NOMO-1 treated with DMSO at 0.1 percent for 48 hours (cell line): ENCODE measurements at regions not wholly inside any gene's neighbourhood (a gene's known extent, or its start where the extent isn't known, plus 50 kb on each side); places are given as distances from the start of the nearest gene placed in this dataset.
A peak's percentile ranks its signal among the peaks of the same experiment; 100 is the strongest.
"Not testable (repeated sequence)": the region's sequence is repeated elsewhere in the genome, so short reads cannot be mapped to it uniquely, and the experiment has no call there.

ENCODE experiments used
- DNase-seq: peaks from one replicate; lab custom pipeline; 2025; ENCODE audit not compliant: unreplicated experiment; lab: John Stamatoyannopoulos, UW

DNA sequence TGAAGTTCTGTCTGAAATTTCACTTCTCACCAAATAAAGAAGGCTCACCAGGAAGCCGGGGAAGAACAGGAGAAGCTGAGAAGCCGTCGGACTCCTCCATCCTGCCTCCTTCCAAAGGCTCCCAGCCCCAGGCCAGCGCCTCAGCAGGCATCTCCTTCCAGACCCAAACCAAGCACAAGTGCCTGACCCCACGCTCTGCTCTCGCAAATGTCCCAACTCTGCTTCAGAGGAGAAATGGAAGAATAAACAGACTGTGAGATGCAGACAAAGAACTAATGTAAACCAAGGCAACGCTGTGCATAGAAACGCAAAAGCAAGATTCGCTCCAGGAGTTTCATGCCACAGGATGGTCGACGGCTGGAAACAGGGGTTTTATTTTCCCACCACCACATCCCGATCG lies 100.3 kb upstream of the EXOC2 start:
- DNase-seq = no peak

DNA sequence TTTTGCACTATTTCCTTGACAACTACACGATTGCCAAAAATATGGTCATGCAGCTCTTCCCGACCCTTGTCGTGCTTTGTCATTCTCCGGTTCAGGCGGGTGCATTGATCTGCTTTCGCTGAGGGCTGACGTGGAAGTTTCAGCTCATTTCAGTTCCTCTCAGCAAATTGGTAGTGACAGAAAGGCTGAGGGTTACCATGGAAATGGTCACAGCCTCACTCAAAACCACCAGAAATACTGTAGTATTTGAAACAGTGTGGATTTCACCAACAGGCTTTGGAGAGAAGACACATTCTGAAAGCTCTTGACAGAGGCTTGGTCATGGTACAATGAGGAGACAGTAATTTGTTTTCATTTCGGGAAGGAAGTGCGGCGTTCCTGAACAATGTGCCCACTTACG lies 99.7 kb upstream of the EXOC2 start:
- peak; percentile 2 for DNase-seq

DNA sequence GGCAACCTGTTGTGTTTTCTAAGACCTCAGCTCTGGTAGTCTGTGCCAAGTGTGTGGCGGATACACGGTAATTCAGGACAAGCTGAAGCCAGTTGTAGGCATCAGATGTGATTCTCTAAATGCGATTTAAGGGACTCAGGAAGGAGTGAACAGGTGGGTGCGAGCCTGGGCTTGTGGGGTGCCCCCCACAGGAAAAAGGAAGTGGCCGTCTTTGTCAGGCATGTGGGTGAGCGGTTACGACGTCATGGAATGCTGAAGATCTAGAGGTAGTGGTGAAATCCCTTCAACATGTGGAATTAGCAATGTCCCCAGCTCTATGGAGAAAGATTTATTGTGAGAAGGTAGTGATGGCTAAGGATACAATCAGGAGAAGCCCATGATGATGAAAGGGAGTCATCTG lies 95.1 kb upstream of the EXOC2 start:
- peak; percentile 6 for DNase-seq

DNA sequence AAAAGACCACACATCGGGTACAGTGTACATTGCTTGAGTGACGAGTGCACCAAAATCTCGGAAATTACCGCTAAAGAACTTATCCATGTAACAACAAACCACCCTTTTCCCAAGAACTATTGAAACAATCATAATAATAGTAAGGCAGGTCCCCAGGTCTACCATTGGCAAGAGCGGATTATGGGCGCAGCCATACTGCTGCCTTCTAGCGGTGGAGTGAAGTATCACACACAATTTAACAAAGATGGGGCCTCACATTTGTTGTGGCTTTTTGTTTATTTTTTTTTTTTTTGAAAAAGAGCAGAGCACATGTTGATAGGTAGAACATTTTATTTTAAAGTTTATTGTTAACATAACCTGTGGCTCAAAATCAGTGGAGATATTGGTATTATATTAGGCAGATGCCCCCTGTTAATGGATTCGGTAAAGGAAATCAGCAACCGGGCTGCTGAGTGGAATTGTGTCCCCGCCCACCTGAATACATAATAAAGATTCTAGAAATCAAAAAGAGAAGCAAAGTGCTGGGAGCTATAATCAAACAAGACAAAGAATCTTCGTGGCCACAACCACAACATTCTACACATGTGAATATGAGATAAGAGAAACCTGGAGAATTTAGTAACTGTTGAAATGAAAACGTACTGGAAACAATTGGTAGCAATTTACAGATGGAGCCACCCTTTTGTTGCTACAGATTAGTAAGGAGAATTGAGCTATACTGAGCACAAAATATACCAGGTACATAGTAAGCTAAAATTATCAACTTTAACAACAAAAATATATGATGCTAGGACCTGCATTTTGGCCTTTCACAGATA lies 94.2 kb upstream of the EXOC2 start:
- no peak for DNase-seq

DNA sequence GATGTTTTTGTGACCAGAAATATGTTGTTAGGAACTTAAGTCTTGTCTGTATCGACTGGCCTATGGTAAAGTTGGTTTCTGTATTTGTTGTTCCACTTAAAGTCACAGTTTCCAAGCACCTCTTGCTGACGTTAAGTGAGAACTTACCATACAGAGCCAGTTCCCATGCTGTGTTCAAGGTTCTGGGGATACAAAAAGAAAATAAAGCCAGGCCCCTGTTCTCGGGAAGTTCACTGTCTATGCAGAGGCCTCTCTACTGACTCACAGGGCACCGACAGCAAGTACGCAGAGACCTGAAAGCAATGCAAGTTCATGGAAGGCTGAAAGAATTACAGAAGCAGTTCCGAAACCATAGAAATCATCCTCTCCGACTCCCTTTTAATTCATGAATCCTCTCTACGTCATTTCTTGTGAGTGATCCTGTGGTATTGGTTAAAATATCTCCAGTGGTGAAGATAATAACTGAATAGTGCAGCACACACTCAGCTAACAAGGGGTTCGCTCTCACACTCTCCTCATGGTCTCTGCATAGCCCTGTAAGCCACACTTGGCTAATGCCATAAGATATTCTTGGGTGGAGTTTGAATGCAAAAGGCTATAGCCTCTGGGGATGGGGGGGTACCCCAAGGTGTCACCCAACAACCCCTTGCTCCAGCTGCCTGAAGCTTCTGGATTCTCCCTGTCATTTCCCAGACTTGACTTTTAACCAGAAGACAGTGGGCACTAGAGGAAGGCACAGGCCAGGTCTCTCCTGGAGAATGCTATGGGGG lies 91.2 kb upstream of the EXOC2 start:
- DNase-seq = no peak

DNA sequence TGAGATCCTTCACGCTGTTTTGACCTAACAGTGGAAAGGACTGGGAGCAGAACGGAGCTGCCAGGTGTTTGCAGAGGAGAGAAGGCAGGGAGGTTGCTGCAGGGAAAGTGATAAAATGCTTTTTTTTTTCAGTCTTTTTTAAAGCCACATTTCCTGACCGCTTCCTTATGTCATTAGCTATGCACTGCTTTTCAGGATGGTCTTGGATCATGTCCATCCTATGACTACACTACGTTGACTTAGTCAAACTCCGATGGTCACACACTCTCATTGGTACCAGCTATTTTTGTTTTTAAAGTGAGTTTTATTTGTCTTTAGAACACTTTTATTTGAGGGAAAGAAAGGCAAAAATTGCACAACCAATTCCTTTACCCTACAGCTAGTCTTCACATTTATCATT lies 89.2 kb upstream of the EXOC2 start:
- peak; percentile 3 for DNase-seq

DNA sequence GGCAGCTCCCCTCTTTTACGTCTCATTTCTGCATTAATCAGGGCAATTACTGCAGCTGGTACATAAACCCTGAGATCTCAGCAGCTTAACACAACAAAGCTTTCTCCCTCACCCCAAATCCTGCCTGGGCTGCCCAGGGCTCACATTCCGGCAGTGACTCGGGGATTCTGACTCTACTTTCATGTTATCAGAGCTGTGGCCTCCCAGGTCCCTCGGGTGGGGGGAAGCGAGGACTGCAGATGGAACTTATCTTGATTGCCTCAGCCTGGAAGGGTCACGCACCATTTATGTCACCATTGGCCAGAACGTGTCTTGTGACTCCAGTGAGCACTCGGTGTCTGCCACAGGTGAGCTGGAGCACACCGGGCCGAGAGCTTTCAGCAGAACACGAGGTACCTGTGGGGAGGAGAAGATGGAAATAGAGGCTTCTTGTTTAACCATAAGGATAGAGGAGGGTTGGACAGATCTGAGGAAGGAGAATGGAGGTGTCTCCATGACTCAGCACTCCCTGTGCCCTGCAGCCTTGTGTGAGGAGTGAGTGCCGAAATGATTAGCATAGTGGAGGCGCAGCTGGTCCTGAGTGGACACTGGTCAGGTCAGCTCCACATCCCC lies 88.5 kb upstream of the EXOC2 start:
- no peak for DNase-seq

DNA sequence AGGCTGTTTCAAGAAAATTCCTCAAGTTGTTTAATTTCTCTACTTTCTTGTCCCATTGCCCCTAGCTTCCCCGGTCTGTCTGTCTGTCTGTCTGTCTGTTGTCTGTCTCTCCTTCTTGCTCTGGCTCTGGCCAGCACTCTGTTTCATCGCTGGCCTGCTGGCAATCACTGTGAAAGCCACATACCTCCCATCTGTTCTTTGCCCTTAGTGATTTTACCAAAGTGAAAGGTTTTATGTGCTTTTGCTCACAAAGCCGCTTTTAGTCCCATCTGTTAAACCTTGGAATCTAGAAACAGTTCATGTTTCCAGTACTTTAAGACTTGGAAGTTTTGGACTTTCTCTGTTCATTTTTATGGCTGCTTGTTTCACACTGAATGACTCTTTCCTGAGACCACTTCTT lies 87.8 kb upstream of the EXOC2 start:
- DNase-seq = no peak

DNA sequence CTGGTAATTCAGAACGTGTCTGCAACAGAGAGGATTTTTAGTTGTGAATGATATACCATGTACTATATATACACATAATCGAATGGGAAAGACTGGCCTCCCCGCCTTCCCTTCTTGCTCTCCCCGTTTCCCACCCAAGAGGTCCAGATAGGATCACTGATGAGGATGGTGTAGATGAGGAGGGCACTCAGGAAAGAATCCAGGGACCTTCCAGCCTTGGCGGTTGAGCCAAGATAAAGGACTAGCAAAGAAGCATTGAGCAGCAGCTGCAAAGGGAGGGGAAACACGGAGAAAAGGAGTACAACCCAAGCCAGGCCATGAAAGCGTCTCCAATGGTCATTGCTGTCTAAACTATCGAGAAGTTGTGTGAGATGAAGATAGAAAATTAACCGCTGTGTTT lies 84.0 kb upstream of the EXOC2 start:
- no peak for DNase-seq

DNA sequence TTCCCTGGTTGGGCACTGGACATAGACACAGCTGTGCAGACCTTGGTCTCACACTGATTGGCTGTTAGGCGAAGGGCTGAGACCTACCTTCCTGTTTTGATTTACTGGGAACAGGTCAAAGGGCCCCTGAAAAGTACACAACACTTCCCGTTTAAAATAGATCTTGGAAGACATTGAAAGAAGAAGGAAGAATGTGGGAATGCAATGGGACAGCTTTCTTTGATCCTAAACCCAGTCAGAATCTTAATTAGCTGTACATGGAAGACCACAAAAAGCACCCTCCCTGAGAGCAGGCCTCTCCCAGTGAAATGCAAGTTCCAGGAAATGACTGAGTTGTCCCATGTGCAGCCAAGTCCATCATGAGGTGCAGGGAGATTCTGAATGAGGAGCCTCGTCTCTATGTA lies 83.6 kb upstream of the EXOC2 start:
- no peak for DNase-seq

DNA sequence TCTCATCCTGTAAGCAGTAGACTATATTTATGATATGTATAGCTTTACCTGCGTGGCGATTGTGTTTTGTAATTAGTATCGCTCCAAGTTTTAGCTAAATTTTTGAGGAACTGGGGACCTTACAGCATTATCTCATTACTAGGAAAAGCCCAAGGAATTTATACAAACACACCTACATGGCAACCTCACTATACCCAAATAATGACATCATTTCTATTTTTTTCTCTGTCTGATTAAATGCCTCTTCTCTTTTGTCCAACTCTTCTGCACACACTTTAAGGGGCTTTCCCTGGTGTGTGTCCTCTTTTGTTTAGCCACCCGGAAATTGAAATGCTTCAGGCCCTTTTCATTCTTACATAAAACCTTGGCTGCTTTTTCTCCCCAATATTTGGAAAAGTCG lies 82.9 kb upstream of the EXOC2 start:
- no peak for DNase-seq

DNA sequence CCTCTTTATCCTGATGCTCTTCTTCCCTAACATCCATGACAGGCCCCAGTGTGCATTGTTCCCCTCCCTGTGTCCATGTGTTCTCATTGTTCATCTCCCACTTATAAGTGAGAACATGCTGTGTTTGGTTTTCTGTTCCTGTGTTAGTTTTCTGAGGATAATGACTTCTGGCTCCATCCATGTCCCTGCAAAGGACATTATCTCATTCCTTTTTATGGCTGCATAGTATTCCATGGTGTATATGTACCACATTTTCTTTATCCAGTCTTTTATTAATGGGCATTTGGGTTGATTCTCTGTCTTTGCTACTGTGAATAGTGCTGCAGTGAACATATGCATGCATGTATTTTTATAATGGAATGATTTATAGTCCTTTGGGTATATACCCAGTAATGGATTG lies 78.7 kb upstream of the EXOC2 start:
- not testable (repeated sequence) for DNase-seq

DNA sequence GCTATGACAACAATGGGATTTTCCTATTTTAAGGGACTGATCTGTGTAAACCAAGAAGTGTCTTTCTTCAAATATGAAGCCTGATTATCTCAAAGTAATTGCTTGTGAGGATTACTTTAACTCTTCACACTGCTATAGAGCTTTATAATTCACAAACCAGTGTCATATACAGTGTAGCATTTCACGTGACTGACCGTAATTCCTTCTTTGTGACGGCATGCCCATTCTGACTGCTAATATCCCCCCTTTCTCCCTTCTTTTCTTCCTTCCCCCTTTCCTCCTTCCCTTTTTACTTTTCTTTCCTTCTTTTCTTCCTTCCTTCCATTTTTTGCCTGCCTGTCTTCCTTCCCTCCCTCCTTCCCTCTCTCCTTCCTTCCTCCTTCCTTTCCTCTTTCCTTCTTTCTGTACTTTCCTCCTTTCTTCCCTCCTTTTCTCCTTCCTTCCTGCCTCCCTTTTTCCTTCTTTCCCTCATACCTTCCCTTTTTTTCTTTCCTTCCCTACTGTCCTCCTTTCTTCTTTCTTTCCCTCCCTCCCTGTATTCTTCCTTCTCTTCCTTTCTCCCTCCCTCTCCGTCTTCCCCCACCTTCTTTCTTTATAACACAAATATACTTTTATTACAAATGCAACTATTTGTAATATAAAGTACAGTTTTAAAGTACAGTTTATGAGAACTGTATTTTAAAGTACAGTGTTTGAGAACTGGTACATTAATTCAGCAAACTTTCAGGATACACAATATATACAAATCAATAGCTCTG lies 75.0 kb upstream of the EXOC2 start:
- DNase-seq = no peak

DNA sequence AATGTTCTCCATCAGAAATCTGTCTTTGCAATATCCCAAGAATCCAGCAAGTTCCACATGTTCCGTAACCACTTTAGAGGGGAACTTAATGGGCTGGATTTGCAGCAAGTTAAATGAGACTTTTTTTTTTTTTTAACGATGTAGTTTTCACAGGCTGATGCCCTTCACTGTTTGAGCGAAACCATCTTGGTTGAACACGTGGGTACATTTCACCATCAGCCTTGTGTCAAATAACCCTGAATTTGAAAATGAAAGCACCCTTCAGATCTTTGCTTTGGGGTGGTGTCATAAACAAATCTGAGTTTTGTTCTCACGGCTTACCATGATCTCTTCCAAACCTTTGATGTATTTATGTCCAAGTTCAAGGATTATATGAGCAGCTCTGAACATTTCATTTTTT lies 73.7 kb upstream of the EXOC2 start:
- DNase-seq = no peak

DNA sequence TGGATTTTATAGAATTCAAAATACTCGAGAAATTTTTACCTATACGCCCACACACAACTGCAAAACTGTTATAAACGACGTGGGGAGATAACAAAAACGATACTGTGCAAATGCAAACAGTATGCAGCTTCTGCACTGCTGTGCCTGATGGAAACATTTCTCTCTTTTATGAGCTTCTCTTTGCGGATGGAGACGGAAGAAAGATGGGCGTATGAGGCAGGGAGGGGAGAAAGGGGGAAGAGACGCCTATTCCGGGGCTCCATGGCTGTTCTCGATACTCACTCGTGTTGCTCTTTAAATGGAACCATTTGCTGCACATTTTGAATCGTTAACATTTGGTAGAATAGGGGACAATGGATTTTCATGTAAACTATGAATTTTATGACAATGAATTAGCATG lies 69.1 kb upstream of the EXOC2 start:
- no peak for DNase-seq

DNA sequence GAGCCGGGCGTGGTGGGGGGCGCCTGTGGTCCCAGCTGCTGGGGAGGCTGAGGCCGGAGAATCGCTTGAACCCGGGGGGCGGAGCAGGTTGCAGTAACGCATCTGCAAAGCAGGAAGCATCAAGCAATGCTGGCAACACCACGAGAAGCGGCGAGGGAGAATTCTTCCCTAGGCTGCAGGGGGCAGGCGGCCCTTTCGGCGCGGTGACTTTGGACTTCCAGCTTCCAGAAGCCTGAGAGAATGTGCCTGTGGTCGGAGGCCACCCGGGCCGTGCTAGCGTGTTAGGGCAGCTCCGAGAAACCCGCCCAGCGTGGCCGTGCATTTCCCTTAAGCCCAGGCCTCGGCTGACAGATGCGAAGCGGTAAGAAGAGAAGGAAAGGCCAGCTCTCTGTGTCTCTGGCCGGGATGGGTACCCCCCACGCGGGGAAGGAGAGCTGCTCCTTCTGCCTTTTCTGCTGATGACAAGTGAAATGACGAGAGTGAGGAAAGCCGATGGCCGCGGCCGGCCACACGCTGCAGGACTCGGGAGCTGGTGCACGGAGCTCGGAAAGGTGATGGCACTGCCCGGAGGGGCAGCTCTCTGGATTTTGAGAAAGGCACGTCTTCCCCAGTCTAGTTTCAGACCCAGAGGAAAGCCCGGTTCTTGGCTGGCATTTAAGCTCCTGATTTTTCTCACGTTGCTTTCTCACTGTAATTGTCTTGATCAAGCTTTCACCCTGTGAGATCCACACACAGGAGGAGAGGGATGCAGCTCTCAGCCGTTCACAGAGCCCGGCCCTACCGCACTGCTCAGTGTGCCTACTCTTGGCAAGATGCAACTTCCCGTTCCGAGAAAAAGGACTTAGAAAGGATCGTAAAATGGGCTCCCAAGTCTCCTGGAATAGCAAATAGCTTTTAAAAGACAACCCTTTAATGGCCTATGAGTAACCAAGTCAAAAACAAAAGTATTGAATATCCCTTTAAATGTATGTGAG lies 68.3 kb upstream of the EXOC2 start:
- DNase-seq = no peak

DNA sequence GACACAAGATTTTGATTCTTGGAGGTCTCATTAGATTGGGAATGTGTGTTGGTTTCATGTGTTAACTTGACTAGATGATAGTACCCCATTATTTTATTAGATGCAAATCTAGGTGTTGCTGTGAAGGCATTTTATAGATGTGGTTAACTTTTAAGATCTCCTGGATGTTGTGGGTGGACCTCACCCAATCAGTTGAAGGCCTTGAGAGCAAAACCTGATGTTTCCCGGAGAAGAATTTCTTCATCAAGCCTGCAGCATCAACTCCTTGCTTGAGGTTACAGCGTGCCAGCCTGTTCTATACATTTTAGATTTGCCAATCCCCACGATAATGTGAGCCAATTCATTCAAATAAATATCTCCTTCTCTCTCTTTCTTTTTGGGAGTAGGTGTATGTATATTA lies 66.8 kb upstream of the EXOC2 start:
- no peak for DNase-seq

DNA sequence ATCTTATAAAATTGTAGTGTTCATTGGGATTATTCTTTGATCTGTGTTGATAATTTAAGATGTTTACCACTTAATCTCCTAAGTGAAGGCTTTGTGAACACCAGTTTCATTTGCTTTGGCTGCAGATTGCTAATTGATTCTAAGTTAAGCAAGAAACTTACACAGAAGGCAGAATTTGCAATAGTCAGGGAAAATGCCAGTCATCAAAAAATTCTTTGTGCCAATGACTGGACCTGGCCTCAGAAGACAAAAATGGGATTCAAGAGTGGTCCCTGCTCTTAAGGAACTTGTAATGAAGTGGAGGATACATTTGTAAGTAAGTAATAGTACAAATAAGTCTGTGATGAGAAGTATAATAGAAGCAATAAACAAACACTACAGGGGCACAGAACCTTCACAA lies 63.3 kb upstream of the EXOC2 start:
- DNase-seq = no peak

DNA sequence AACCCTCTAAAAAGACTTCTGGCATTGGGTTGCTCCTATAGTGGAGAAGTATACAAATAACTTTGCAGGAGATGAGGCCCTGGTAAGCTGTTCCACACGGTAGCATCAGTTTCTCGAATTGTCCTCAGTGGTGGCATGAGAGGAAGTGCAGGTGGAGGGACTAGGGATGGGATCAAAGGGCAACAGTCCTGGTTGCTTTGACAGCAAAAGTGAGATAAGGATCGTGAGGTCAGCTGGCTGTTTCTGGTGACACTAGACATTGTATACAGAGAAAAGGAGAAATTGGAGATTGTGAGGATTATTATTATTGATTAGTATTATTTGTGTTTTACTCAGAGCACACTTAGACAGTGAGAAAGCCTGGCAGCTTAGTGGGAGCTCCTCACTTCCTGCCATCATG lies 61.3 kb upstream of the EXOC2 start:
- DNase-seq = no peak

DNA sequence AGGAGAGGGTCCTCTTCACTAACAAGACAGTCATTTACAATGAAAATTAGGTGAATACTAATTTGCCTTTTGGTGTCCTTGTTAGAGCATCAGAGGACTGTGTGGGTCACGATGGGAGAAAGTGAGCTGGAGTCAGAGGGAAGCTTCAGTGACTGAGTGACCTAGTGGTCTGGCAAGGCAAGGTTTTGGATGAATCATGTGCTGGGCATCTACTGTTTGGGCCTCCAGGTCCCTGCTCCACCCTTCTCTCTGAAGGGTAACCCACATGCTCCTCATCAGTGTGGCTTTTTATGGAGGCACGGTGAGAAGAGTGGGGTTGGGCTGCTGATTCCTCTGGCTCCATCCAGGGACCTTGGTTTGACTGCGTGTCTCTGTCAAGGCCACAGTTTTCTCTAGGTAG lies 60.5 kb upstream of the EXOC2 start:
- DNase-seq = no peak
